Transverse colon (tissue), 4 donors: ENCODE measurements at regions not wholly inside any gene's neighbourhood (a gene's known extent, or its start where the extent isn't known, plus 50 kb on each side); places are given as distances from the start of the nearest gene placed in this dataset.

Experiments
- POLR2A ChIP-seq: fragments of 450-650 bp; IDR thresholded peaks from one replicate; pipeline ENCODE4 v1.6.1; 2016; ENCODE audit warnings: antibody characterized with exemption, mild to moderate bottlenecking, moderate library complexity
- POLR2AphosphoS5 ChIP-seq, 3 donors: sonication (generic); formaldehyde crosslinking; IDR thresholded peaks; one replicate each; pipeline ENCODE4 v1.6.1; 2016; ENCODE audit warnings: antibody characterized with exemption in 3 of 3
- TF ChIP-seq, protein P1 (sequence below), 5 experiments: fragments of 200-600 bp in 3 of 5; fragments of 450-650 bp in 2 of 5; sonication (generic) in 3 of 5; IDR thresholded peaks; 1 replicate in 2 of 5; 2 replicates in 3 of 5; pipeline ENCODE4 v1.5.1; 2016 to 2017; ENCODE audit warnings: antibody characterized with exemption in 5 of 5, inconsistent platforms in 3 of 5, mild to moderate bottlenecking in 2 of 5, moderate library complexity in 1 of 5

GRCh38 chr3:18757476-18757875 lies 332.3 kb upstream of the SATB1 start:
- TF ChIP-seq, protein P1, sequence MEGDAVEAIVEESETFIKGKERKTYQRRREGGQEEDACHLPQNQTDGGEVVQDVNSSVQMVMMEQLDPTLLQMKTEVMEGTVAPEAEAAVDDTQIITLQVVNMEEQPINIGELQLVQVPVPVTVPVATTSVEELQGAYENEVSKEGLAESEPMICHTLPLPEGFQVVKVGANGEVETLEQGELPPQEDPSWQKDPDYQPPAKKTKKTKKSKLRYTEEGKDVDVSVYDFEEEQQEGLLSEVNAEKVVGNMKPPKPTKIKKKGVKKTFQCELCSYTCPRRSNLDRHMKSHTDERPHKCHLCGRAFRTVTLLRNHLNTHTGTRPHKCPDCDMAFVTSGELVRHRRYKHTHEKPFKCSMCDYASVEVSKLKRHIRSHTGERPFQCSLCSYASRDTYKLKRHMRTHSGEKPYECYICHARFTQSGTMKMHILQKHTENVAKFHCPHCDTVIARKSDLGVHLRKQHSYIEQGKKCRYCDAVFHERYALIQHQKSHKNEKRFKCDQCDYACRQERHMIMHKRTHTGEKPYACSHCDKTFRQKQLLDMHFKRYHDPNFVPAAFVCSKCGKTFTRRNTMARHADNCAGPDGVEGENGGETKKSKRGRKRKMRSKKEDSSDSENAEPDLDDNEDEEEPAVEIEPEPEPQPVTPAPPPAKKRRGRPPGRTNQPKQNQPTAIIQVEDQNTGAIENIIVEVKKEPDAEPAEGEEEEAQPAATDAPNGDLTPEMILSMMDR (IDR thresholded peaks at IDR 0.05) = no peak
- TF ChIP-seq POLR2AphosphoS5 (IDR thresholded peaks at IDR 0.05) = no peak
- no peak for TF ChIP-seq POLR2A
